AG09309 (cell line): ENCODE measurements at regions not wholly inside any gene's neighbourhood (a gene's known extent, or its start where the extent isn't known, plus 50 kb on each side); places are given as distances from the start of the nearest gene placed in this dataset.

Experiments
- DNase-seq: peaks from one replicate; pipeline ENCODE4 v3.0.0-alpha.2; 2010; ENCODE audit warnings: low read depth
- H3K4me3 ChIP-seq: 2 replicates; pipeline ENCODE4 v1.5.1; 2011; ENCODE audit warnings: mild to moderate bottlenecking, low read depth, low read length, moderate library complexity; ENCODE audit not compliant: control insufficient read depth
- TF ChIP-seq, protein P1 (sequence below): IDR thresholded peaks from 2 replicates; pipeline ENCODE4 v1.5.1; 2011; ENCODE audit warnings: mild to moderate bottlenecking, low read depth, low read length, inconsistent platforms; ENCODE audit not compliant: insufficient read depth, control insufficient read depth; ENCODE audit errors: missing control alignments

DNA sequence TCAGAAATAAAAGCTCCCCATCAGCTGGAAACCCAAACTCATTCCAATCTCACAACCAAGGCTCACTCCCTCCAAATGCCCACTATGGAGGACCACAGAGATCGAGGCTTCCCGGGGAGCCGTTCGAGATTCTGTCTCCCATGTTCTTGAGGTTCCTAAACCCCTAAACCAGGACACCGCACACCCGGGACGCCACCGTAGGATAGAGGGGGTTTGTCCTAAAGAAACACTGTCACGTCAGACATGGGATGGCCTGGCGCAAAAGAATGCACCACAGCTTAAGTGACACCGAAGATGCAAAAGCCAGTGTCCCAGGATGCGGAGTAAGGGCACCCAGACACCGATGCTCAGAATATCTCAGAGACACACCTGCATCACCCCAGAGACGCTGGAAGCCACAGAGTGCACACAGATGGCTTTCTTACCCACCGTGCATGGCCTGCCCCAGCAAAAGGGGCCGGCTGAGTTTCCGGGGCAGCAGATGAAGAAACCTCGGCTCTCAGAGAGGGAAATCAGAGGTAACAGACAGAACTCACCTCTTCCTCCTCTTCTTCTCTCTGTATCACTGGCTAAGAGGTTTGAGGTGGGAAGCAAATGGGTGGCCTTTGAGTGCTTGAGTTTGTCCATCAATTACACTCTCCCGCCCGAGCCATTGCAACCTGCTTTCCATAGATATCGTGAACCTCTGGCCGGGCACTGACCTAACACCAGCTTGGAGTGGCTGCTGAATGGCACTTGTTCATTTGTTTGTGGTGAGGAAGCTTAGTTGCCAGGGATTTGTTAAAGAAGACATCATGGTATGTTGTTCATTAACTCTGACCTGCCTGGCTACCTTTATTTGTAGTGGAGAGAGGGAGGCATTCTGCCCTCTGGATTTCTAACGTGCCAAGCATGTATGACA is 65.1 kb upstream of the TNRC6C start:
- no peak overlapping the region for H3K4me3 ChIP-seq
- no peak for DNase-seq
- TF ChIP-seq, protein P1, sequence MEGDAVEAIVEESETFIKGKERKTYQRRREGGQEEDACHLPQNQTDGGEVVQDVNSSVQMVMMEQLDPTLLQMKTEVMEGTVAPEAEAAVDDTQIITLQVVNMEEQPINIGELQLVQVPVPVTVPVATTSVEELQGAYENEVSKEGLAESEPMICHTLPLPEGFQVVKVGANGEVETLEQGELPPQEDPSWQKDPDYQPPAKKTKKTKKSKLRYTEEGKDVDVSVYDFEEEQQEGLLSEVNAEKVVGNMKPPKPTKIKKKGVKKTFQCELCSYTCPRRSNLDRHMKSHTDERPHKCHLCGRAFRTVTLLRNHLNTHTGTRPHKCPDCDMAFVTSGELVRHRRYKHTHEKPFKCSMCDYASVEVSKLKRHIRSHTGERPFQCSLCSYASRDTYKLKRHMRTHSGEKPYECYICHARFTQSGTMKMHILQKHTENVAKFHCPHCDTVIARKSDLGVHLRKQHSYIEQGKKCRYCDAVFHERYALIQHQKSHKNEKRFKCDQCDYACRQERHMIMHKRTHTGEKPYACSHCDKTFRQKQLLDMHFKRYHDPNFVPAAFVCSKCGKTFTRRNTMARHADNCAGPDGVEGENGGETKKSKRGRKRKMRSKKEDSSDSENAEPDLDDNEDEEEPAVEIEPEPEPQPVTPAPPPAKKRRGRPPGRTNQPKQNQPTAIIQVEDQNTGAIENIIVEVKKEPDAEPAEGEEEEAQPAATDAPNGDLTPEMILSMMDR = no peak

DNA sequence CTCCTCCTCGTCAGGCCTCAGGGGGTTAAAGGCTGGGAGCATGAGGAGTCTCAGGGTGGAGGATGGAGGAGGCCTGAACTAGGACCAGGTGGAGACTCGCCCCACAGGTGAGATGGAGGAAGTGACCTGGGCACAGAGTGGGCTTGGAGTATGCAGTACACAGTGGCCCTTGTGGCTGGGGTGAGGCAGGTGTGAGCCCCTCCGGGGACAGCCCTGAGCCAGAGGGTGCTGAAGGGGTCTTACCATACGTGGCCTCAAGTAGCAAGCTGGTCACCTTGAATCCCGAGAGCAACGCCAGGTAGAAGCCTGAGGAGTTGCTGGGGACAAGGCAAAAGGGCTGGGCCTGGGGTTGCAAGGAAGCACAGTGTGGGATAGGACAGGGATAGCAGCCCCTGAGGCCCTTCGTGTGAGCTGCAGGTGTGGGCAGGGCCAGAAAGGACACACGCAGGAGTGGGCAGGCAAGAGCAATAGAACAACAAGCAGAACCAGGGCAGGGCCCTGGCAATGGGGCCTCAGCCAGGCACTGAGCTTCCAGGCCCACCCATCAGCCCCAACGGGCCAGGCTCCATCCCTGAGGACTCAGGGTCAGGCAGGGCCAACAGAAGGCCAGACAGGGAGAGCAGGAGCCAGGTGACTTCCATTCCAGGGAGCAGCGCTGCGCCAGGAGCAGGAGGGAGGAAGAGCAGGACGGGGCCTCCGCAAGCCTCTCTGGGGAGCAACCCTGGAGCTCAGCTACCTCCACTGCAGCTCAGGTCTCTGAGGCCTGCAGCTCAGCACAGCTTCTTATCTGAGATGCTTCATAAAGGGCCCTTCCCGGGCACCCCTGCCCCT is 64.2 kb upstream of the TNRC6C start:
- no peak for DNase-seq
- no peak overlapping the region for H3K4me3 ChIP-seq
- TF ChIP-seq, protein P1 = no peak

DNA sequence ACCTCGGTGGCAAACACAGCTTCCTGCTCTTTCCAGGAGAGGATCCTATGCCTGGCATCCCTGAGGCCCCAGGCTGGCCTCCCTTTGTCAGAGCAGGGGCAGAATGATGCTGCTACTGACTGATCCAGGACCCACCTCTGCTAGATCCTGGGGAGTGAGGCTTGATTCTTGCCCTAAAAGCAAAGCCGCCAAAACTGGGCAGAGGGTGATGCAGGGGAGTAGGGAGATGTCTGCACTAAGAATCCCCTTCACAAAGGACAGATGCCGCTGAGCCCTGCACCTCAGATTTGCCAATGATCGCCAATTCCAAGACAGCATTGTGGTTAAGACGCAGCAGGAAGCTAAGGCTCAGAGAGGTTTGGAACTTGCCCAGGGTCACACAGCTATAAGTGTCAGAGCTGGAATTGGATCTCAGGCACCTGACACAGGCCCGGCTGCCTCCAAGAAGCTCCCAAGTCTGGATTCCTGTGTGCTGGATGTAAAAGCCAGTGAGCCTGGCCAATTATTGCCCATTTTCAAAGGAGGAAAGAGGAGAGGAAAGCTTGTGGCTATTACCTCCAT is 60.7 kb upstream of the TNRC6C start:
- TF ChIP-seq, protein P1 = no peak
- DNase-seq = no peak
- H3K4me3 ChIP-seq = no peak overlapping the region

DNA sequence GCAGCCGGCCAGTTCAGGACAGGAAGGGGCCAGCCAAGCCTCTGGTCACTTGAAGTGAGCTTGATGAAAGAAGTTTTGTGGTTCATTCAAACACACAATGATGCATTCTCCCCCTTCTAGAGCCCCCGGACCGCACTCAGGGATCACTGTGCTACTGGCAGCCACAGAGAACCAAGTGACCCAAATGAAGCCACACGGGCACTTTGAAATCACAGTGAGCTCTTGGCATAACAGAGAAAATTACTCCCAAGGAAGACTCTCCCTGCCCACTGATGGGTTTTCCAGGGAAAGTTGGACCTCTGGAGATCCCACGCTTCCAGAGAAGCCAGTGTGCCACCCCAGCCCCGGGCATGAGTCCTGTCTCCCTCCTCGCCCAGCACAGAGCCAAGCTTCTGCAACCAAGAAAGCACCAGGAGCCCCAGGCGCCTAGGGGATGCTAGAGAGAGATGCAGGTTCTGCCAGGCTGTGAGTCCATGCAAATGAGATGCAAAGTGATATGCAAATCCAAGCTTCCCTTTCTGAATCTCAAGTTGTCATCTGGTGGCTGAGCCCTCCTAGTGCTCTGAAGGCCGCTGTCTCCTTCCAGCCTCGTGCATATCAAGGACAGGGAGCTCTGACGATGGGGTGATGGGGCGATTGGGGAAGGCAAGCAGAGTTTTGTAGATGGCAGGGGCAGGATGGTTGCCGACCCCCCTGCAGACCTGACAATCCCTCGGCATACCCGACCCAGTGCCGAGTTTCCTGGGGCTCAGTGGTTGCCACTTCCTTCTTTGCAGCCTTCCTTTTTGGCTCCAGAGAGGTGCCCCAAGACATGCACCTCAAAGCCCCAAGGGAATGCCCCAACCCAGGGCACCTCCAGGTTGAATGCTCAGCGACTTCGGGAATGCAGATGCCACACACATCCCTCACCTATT is 59.7 kb upstream of the TNRC6C start:
- DNase-seq = no peak
- TF ChIP-seq, protein P1 = no peak
- no peak overlapping the region for H3K4me3 ChIP-seq

DNA sequence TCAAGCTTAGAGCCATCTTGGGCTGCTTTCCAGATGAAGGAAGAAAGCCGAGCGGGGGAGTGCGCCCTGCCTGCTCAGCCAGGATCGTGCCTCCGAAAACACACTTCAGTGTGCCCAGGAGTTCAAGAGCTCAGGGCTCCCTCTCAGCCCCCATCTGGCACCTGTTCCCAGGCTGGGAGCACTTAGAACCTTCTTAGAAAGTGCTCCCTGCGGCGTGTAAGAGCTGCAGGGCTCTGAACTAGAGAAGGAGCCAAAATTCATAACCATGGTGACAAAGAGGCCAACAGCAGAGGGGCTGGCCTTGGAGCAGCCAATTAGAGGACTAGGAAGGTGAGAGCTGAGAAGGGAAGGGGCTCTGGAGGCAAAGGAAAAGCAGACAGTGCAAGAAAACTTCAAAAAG is 59.0 kb upstream of the TNRC6C start:
- TF ChIP-seq, protein P1 = no peak
- H3K4me3 ChIP-seq = no peak overlapping the region
- no peak for DNase-seq

DNA sequence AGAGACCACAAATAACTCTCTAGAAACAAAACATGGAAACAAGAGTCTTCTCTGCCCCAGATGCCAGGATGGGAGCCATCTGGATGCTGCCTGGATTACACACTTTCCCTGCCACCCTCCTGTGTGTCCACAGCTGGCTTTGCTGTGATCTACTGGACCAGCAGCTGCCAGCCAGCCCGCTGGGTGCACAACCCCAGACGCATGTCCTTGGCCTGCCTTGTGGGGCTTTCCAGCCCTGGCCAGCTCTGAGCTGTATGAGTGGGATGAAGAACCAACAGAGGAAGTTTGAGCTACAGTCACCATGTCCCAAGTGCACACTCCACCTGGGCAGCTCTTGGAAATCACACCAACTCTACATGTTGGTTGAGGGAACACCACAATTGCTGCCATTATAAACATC is 57.0 kb upstream of the TNRC6C start:
- H3K4me3 ChIP-seq = no peak overlapping the region
- no peak for DNase-seq
- TF ChIP-seq, protein P1 = no peak
